A549 (cell line): ENCODE measurements at regions not wholly inside any gene's neighbourhood (a gene's known extent, or its start where the extent isn't known, plus 50 kb on each side); places are given as distances from the start of the nearest gene placed in this dataset.

Experiments
- CHD2 ChIP-seq: fragments of 150-350 bp; IDR thresholded peaks from 2 replicates; pipeline ENCODE4 v1.6.1; 2014; ENCODE audit warnings: low read length; ENCODE audit not compliant: partially characterized antibody
- EP300 ChIP-seq, 2 experiments: fragments of >200 bp; sonication (Bioruptor Twin); formaldehyde crosslinking; IDR thresholded peaks; 2 replicates in 1 of 2; 3 replicates in 1 of 2; pipeline ENCODE4 v1.6.1; 2016 to 2017
- KDM5A ChIP-seq: fragments of 200-600 bp; sonication (generic); IDR thresholded peaks from 2 replicates; pipeline ENCODE4 v1.6.1; 2016; ENCODE audit warnings: antibody characterized with exemption, mild to moderate bottlenecking
- POLR2A ChIP-seq: IDR thresholded peaks from 2 replicates; pipeline ENCODE4 v1.6.1; 2012; ENCODE audit warnings: mild to moderate bottlenecking, low read length
- TF ChIP-seq, protein P1 (sequence below): fragments of >200 bp; sonication (Bioruptor Twin); formaldehyde crosslinking; IDR thresholded peaks from 3 replicates; pipeline ENCODE4 v1.5.1; 2016

DNA sequence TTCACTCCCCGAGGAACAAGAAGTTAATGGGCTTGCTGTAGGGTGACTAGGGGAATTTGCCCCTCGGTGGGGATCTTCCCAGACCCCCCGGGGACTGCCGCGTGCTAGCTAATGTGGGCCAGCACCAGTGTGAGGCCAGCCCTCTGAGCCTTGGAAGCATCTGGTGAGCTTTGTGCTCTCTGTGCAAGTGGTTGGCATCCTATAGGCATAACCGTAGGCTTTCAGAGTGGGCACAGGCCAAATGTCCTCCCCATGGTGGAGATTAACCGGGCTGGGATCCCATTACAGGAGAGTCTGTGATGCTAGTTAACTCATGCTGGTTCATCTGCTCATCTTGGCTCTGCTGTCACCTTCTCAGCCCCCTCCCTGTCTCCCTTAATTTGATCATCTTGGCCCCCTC, 125.7 kb downstream of the TRIM29 start:
- TF ChIP-seq EP300 (IDR thresholded peaks at IDR 0.05), result no peak
- TF ChIP-seq, protein P1, sequence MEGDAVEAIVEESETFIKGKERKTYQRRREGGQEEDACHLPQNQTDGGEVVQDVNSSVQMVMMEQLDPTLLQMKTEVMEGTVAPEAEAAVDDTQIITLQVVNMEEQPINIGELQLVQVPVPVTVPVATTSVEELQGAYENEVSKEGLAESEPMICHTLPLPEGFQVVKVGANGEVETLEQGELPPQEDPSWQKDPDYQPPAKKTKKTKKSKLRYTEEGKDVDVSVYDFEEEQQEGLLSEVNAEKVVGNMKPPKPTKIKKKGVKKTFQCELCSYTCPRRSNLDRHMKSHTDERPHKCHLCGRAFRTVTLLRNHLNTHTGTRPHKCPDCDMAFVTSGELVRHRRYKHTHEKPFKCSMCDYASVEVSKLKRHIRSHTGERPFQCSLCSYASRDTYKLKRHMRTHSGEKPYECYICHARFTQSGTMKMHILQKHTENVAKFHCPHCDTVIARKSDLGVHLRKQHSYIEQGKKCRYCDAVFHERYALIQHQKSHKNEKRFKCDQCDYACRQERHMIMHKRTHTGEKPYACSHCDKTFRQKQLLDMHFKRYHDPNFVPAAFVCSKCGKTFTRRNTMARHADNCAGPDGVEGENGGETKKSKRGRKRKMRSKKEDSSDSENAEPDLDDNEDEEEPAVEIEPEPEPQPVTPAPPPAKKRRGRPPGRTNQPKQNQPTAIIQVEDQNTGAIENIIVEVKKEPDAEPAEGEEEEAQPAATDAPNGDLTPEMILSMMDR, result no peak
- TF ChIP-seq POLR2A, result no peak
- no peak for TF ChIP-seq KDM5A
- no peak for TF ChIP-seq CHD2
